Esophagus squamous epithelium (tissue), 4 donors: ENCODE measurements at regions not wholly inside any gene's neighbourhood (a gene's known extent, or its start where the extent isn't known, plus 50 kb on each side); places are given as distances from the start of the nearest gene placed in this dataset.

Experiments used
- CTCF ChIP-seq, 6 experiments: fragments of 450-650 bp in 4 of 6; fragments of 200-600 bp in 2 of 6; sonication (generic) in 2 of 6; IDR thresholded peaks; one replicate each; pipeline ENCODE4 v1.5.1; 2016 to 2019; ENCODE audit warnings: antibody characterized with exemption in 6 of 6, mild to moderate bottlenecking in 4 of 6, moderate library complexity in 4 of 6
- POLR2A ChIP-seq, 4 donors: fragments of 450-650 bp; IDR thresholded peaks; one replicate each; pipeline ENCODE4 v1.6.1; 2017; ENCODE audit warnings: antibody characterized with exemption in 4 of 4, mild to moderate bottlenecking in 4 of 4, moderate library complexity in 3 of 4

- TF ChIP-seq CTCF (IDR thresholded peaks at IDR 0.05) (no peak), POLR2A (IDR thresholded peaks at IDR 0.05) (no peak)
Measured at GRCh38 chr12:104896710-104897109, 61.4 kb downstream of the SLC41A2 start.
